ENCODE measurements at regions not wholly inside any gene's neighbourhood (a gene's known extent, or its start where the extent isn't known, plus 50 kb on each side); places are given as distances from the start of the nearest gene placed in this dataset.

- peak; percentile 5 for DNase-seq
Observed at GRCh38 chr12:94813314-94813713, 163.0 kb upstream of the TMCC3 start.

DNA sequence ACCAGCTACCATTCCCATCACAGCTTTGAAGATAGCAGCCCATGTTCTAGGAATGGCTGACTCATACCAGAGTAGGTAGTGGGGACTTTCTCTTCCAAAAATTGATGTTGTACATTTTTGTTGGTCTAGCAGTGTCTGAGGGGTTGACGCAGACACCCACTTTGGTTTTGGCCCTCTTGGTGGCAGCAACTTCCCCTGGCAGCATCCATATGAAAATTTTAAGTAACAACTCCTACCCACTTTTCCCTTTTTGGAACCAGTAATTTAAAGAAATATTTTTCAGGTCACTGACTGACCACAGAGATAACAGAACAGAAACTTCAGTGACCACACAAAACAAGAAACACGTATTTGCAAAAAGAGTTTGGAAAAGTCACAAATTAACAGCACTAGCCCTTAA, 162.0 kb upstream of the TMCC3 start:
- no peak for DNase-seq

- DNase-seq: no peak
Observed at GRCh38 chr12:94811611-94812010, 161.3 kb upstream of the TMCC3 start.

DNA sequence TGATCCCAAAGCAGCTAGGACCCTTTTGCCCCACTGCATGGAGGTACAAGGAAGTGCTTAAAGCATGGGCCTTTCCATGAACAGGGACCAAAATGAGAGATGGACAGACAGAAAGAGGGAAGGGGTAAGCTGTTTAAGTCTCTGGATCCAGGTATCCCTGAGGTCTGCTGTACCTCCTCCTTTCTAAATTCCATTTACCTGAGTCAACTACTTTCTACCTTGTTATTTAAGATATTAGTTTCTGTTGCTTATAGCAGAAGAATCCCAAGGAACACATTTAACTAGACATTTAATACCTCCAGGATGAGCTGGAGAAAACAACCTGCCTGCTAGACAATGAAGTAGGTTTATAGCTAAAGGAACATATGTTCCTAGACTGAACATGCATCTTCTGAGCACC, 157.6 kb upstream of the TMCC3 start:
- DNase-seq: no peak

- DNase-seq: no peak
Observed at GRCh38 chr12:94806617-94807016, 156.3 kb upstream of the TMCC3 start.

GRCh38 chr12:94805749-94806529, 155.6 kb upstream of the TMCC3 start:
- DNase-seq: no peak

- no peak for DNase-seq
Observed at GRCh38 chr12:94803939-94804338, 153.6 kb upstream of the TMCC3 start.

GRCh38 chr12:94802796-94803195, 152.4 kb upstream of the TMCC3 start:
- DNase-seq: no peak

DNA sequence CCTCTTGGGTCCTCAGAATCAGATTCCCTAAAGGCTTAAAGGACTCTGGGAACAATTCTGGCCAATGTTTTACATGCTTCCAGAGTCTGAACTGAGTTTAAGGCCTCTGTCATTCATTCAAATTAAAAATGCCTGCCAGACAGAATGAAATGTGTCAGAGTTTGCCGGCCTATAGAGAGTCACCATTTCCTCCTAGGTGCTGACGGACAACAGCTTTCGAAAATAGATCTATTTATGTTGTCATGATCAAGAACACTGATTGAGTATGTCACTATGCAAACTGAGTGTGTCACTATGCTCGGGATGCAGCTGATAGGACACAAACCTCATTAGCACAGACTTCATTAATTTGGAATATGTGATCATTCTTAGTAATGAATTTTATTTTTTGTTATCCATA, 151.4 kb upstream of the TMCC3 start:
- no peak for DNase-seq

GRCh38 chr12:94799136-94799535, 148.8 kb upstream of the TMCC3 start:
- DNase-seq: no peak

DNA sequence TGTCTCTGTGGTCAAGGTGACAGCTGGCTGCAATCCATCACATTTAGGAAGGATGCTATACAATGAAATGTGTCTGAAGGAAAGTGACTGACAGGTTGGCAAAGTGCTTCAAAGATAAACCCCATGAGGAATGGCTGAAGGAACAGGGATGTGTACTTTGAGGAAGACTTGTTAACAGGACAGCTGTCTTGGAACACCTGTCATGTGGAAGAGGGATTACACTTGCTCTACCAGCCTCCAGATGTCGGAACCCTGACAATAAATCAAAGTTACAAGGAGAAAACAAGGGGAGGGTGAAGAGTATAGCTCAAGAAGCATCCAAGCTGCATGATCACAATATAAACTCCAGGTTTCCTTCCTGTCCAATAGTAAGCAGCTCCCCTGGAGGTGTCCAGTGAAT, 147.8 kb upstream of the TMCC3 start:
- DNase-seq: peak; percentile 92

DNA sequence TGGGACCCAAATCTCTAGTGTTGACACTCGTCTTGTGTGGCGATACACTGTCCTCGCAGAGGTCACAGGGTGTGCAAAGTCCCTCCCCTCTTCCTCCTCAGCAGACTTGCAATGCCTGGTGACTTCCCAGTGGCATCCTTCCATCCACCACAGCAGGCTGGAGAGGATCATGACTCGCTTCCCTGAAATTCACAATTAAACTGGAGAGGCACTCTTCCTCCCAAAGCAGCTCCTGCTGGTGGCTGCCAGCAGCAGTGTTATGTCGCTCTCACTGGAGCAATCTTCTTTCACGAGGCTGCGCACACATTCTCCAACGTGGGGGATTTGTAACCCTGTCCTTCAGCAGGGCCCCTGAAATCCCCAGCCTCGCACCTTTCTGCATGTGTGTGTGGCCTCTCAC, 145.2 kb upstream of the TMCC3 start:
- peak; percentile 6 for DNase-seq

- DNase-seq: no peak
Observed at GRCh38 chr12:94795044-94795443, 144.7 kb upstream of the TMCC3 start.

- DNase-seq: no peak
Observed at GRCh38 chr12:94793191-94793595, 142.8 kb upstream of the TMCC3 start.

- DNase-seq: peak; percentile 4
Observed at GRCh38 chr12:94792693-94793092, 142.3 kb upstream of the TMCC3 start.

GRCh38 chr12:94791933-94792332, 141.6 kb upstream of the TMCC3 start:
- DNase-seq: no peak

DNA sequence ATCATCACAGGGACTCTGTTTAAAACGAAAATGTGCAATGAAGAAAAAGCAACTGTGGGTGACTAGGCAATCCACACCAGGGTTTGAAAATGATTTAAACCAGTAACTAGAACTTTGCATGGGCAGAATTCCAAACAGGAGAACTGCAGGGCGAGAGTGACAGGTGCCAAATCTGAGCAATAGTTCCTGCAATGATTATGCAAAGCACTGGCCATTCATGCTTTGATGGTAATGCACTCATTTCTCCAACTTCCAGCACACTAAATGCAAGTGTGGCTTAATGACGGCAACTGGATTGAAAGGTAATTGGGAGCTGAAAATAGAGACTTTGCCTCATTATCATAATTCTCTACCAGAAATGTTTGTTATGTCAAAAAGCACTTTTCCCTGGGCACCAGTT, 140.5 kb upstream of the TMCC3 start:
- DNase-seq: no peak

DNA sequence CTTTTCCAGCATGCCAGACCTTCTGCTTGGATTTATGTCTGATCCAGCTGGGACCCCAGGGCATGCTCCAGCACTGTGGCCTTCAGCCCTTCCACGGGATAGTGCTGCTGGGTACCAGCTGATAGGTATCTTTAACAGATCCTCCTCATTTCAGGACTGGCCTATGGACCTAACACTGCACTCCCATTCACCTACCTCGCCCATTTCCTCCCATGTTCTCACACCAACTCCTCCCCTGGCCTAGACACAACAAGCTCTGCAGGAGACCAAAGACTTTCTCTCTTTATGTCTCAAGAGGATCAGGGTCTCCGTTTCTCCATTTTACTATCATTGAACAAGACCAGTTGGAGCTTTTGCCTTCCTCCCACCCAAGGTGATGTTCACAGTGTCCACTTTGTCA, 140.0 kb upstream of the TMCC3 start:
- no peak for DNase-seq

GRCh38 chr12:94789510-94790225, 139.3 kb upstream of the TMCC3 start:
- no peak for DNase-seq

DNA sequence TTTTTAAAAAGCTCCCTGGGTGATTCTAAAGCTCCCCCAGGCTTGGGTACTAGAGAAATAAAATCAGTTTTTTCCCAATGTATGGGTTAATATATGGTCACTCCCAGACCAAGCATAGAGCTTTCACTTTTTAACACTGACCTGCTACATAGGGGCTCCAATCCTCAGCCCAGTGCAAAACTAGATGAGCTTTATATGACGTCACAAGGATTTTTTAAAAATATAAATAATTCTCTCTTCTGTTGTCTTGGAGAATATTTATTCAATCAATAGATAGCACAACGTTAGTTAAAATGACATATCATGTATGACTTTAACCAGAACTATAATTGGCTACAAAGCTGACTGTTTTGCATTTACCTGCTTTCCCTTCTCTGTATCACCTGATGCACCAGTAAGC, 137.9 kb upstream of the TMCC3 start:
- DNase-seq: no peak

- no peak for DNase-seq
Observed at GRCh38 chr12:94786906-94787305, 136.5 kb upstream of the TMCC3 start.

GRCh38 chr12:94783862-94784261, 133.5 kb upstream of the TMCC3 start:
- no peak for DNase-seq

DNA sequence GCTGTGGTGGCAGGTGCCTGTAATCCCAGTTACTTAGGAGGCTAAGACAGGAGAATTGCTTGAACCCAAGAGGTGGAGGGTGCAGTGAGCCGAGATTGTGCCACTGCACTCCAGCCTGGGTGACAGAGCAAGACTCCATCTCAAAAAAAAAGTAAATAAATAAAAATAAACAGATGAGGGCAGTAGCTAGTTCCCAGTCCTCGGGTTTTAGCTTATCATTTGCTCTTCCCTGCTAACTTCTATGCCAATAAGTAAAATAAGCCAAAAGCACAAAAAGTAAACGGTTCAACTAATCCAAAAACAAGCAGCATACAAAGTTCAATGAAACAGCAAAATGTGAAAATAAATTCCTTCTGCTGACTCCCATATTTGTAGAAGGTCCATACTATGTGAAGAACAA, 133.0 kb upstream of the TMCC3 start:
- no peak for DNase-seq

GRCh38 chr12:94781835-94782234, 131.5 kb upstream of the TMCC3 start:
- no peak for DNase-seq

- no peak for DNase-seq
Observed at GRCh38 chr12:94779485-94779884, 129.1 kb upstream of the TMCC3 start.

All from NCI-H82 (cell line).